ENCODE measurements at regions not wholly inside any gene's neighbourhood (a gene's known extent, or its start where the extent isn't known, plus 50 kb on each side); places are given as distances from the start of the nearest gene placed in this dataset.
"Not testable (repeated sequence)": the region's sequence is repeated elsewhere in the genome, so short reads cannot be mapped to it uniquely, and the experiment has no call there.

- TF ChIP-seq, protein P1, sequence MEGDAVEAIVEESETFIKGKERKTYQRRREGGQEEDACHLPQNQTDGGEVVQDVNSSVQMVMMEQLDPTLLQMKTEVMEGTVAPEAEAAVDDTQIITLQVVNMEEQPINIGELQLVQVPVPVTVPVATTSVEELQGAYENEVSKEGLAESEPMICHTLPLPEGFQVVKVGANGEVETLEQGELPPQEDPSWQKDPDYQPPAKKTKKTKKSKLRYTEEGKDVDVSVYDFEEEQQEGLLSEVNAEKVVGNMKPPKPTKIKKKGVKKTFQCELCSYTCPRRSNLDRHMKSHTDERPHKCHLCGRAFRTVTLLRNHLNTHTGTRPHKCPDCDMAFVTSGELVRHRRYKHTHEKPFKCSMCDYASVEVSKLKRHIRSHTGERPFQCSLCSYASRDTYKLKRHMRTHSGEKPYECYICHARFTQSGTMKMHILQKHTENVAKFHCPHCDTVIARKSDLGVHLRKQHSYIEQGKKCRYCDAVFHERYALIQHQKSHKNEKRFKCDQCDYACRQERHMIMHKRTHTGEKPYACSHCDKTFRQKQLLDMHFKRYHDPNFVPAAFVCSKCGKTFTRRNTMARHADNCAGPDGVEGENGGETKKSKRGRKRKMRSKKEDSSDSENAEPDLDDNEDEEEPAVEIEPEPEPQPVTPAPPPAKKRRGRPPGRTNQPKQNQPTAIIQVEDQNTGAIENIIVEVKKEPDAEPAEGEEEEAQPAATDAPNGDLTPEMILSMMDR (IDR thresholded peaks at IDR 0.05; ENCODE audit: unreplicated experiment) = no peak
- Mint-ChIP-seq H3K36me3 (no peaks in the 10 kb centered on the region), H3K27ac (no peak overlapping the region), H3K27me3 (ENCODE audit: low read depth) (peaks cover 9% of the 10 kb centered on the region), H3K9me3 (no peaks in the 10 kb centered on the region), H3K4me3 (no peak overlapping the region), H3K4me1 (peaks cover 12% of the 10 kb centered on the region)
- no peak for DNase-seq (ENCODE audit: low spot score in 2 of 2, unreplicated experiment in 2 of 2)
These were observed 709.7 kb upstream of the SEMA3D start for GRCh38 chr7:85896531-85896930.

- no peak for DNase-seq (ENCODE audit: low spot score in 2 of 2, unreplicated experiment in 2 of 2)
- Mint-ChIP-seq H3K27me3 (ENCODE audit: low read depth) (peaks cover 8% of the 10 kb centered on the region), H3K9me3 (no peaks in the 10 kb centered on the region), H3K4me1 (peaks cover 9% of the 10 kb centered on the region), H3K36me3 (no peaks in the 10 kb centered on the region), H3K4me3 (no peak overlapping the region), H3K27ac (no peak overlapping the region)
- TF ChIP-seq, protein P1 (IDR thresholded peaks at IDR 0.05; ENCODE audit: unreplicated experiment) = no peak
These were observed 709.0 kb upstream of the SEMA3D start for GRCh38 chr7:85895835-85896234.

- not testable (repeated sequence) for DNase-seq (ENCODE audit: low spot score in 2 of 2, unreplicated experiment in 2 of 2); H3K9me3 Mint-ChIP-seq; H3K36me3 Mint-ChIP-seq; H3K27ac Mint-ChIP-seq; H3K27me3 Mint-ChIP-seq (ENCODE audit: low read depth); H3K4me1 Mint-ChIP-seq; H3K4me3 Mint-ChIP-seq
These were observed 705.0 kb upstream of the SEMA3D start for GRCh38 chr7:85891900-85892299.

GRCh38 chr7:85890244-85890811, 703.5 kb upstream of the SEMA3D start:
- TF ChIP-seq, protein P1 (IDR thresholded peaks at IDR 0.05; ENCODE audit: unreplicated experiment) = peak; percentile 77
- peaks cover 6% of the 10 kb centered on the region for H3K4me1 Mint-ChIP-seq
- H3K9me3 Mint-ChIP-seq = no peaks in the 10 kb centered on the region
- no peak overlapping the region for H3K27ac Mint-ChIP-seq
- H3K27me3 Mint-ChIP-seq (ENCODE audit: low read depth) = peaks cover under 1% of the 10 kb centered on the region
- no peaks in the 10 kb centered on the region for H3K36me3 Mint-ChIP-seq
- no peak overlapping the region for H3K4me3 Mint-ChIP-seq
- no peak for DNase-seq (ENCODE audit: low spot score in 2 of 2, unreplicated experiment in 2 of 2)

DNA sequence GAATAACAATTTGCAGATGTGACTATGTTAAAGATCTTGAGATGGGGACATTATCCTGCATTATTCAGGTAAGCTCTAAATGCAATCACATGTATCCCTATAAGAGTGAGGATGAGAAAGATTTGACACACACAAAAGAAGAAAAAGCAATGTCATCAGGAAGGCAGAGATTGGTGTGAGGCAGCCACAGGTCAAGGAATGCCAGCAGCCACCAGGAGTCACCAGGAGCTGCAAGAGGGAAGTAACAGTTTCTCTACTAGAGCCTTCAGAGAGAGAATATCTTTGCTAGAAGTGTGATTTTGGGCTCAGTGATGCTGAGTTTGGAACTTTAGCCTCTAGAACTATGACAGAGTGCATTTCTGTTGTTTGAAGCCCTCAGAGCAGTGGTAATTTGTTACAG, 700.3 kb upstream of the SEMA3D start:
- no peak for DNase-seq (ENCODE audit: low spot score in 2 of 2, unreplicated experiment in 2 of 2)
- Mint-ChIP-seq H3K27ac (no peak overlapping the region), H3K4me1 (peaks cover 5% of the 10 kb centered on the region), H3K9me3 (no peaks in the 10 kb centered on the region), H3K36me3 (no peaks in the 10 kb centered on the region), H3K4me3 (no peak overlapping the region), H3K27me3 (ENCODE audit: low read depth) (no peaks in the 10 kb centered on the region)
- TF ChIP-seq, protein P1 (IDR thresholded peaks at IDR 0.05; ENCODE audit: unreplicated experiment) = no peak

GRCh38 chr7:85882335-85882734, 695.5 kb upstream of the SEMA3D start:
- DNase-seq (ENCODE audit: low spot score in 2 of 2, unreplicated experiment in 2 of 2) = no peak
- H3K27me3 Mint-ChIP-seq (ENCODE audit: low read depth) = no peaks in the 10 kb centered on the region
- H3K9me3 Mint-ChIP-seq = peaks cover 16% of the 10 kb centered on the region
- H3K36me3 Mint-ChIP-seq = no peaks in the 10 kb centered on the region
- TF ChIP-seq, protein P1 (IDR thresholded peaks at IDR 0.05; ENCODE audit: unreplicated experiment) = no peak
- H3K27ac Mint-ChIP-seq = no peak overlapping the region
- peaks cover 5% of the 10 kb centered on the region for H3K4me1 Mint-ChIP-seq
- no peak overlapping the region for H3K4me3 Mint-ChIP-seq
